ENCODE measurements at regions not wholly inside any gene's neighbourhood (a gene's known extent, or its start where the extent isn't known, plus 50 kb on each side); places are given as distances from the start of the nearest gene placed in this dataset.

DNA sequence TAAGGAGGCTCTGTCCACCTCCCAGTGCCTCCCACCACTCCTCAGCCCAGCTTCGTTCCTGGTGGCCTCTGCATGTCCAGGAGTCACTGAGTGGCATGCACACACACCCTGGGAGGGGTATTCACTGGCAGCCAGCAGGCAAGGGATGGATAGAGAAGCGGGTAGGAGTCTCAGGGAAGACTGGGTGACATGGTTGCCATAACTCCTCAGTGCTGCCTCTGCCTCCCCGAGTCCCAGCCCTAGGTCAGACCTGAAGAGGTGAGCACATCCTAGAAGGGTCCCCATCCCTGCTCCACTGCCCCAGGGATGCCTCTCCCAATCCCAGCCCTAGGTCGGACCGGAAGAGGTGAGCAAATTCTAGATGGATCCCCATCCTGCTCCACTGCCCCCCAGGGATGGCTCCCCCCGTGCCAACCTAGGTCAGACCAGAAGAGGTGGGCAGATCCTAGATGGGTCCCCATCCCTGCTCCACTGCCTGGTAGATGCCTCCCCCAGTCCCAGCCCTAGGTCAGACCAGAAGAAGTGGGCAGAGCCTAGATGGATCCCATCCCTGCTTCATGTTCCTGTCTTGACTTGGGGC is 197.0 kb downstream of the IRF8 start:
- Histone ChIP-seq H3K36me3 (no peaks in the 10 kb centered on the region), H3K4me1 (ENCODE audit: control insufficient read depth in 1 of 2, insufficient read depth in 1 of 2, low read depth in 1 of 2, low read length in 1 of 2) (no peaks in the 10 kb centered on the region), H3K27ac (no peak overlapping the region), H3K27me3 (peaks cover 17% of the 10 kb centered on the region), H3K4me3 (ENCODE audit: low read depth in 1 of 2, low read length in 1 of 2) (no peak overlapping the region), H3K9me3 (no peaks in the 10 kb centered on the region)
- no peak for TF ChIP-seq CTCF (IDR thresholded peaks at IDR 0.05)

GRCh38 chr16:86096850-86097249 is 197.9 kb downstream of the IRF8 start:
- no peak for TF ChIP-seq CTCF (IDR thresholded peaks at IDR 0.05)
- Histone ChIP-seq H3K27ac (no peak overlapping the region), H3K4me3 (ENCODE audit: low read depth in 1 of 2, low read length in 1 of 2) (no peak overlapping the region), H3K9me3 (no peaks in the 10 kb centered on the region), H3K4me1 (ENCODE audit: control insufficient read depth in 1 of 2, insufficient read depth in 1 of 2, low read depth in 1 of 2, low read length in 1 of 2) (no peaks in the 10 kb centered on the region), H3K27me3 (peaks cover 17% of the 10 kb centered on the region), H3K36me3 (no peaks in the 10 kb centered on the region)

DNA sequence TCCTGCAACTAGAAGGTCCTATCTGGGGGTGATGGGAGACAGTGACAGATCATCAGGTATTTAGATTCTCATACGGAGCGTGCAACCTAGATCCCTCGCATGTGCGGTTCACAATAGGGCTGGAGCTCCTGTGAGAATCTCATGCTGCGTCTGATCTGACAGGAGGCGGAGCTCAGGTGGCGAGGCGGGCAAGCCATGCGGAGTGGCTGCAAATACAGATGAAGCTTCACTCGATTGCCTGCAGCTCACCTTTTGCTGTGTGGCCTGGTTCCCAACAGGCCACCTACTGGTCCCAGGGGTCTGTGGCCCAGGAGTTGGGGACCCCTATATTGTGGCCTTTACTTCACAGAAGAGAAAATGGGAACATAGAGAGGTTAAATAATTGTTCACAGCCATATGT is 200.4 kb downstream of the IRF8 start:
- Histone ChIP-seq H3K27me3 (peaks cover 17% of the 10 kb centered on the region), H3K27ac (no peak overlapping the region), H3K9me3 (no peaks in the 10 kb centered on the region), H3K36me3 (no peaks in the 10 kb centered on the region), H3K4me1 (ENCODE audit: control insufficient read depth in 1 of 2, insufficient read depth in 1 of 2, low read depth in 1 of 2, low read length in 1 of 2) (no peaks in the 10 kb centered on the region), H3K4me3 (ENCODE audit: low read depth in 1 of 2, low read length in 1 of 2) (no peak overlapping the region)
- TF ChIP-seq CTCF (IDR thresholded peaks at IDR 0.05), result no peak

GRCh38 chr16:86100205-86101136 is 201.5 kb downstream of the IRF8 start:
- Histone ChIP-seq H3K27me3 (peaks cover 17% of the 10 kb centered on the region), H3K4me1 (ENCODE audit: control insufficient read depth in 1 of 2, insufficient read depth in 1 of 2, low read depth in 1 of 2, low read length in 1 of 2) (no peaks in the 10 kb centered on the region), H3K4me3 (ENCODE audit: low read depth in 1 of 2, low read length in 1 of 2) (no peak overlapping the region), H3K9me3 (no peaks in the 10 kb centered on the region), H3K36me3 (no peaks in the 10 kb centered on the region), H3K27ac (no peak overlapping the region)
- TF ChIP-seq CTCF (IDR thresholded peaks at IDR 0.05), result no peak

DNA sequence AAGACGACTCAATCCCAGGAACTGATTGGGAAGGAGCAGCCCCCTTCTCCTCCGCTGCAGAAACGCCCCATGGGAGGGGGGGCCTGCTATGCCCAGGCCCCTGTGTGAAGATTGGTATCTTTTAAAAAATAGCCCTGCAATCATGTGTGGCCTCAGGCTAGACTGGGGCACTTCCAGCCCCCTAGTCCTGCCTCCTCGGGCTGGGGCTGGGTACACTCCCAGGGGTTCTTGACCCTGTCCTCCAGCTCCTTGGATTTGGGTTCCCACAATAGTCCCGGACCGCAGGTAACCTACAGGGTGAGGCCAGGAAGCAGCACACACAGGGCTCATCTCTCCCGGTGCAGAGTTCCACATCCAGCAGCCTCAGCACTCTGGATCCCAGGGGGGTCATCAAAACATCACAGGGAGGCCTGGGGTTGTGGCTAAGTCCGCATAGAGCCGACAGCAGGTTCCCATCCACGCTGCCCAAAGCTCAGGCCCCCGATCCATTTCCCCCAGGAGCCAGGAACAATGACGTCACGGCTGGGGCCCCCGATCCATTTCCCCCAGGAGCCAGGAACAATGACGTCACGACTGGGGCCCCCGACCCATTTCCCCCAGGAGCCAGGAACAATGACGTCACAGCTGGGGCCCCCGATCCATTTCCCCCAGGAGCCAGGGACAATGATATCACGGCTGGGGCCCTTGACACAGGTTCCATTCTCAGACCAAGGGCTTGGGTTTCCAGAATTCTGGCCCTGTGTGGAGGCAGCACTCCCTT is 202.4 kb downstream of the IRF8 start:
- Histone ChIP-seq H3K27ac (no peak overlapping the region), H3K36me3 (no peaks in the 10 kb centered on the region), H3K4me1 (ENCODE audit: control insufficient read depth in 1 of 2, insufficient read depth in 1 of 2, low read depth in 1 of 2, low read length in 1 of 2) (no peaks in the 10 kb centered on the region), H3K9me3 (no peaks in the 10 kb centered on the region), H3K4me3 (ENCODE audit: low read depth in 1 of 2, low read length in 1 of 2) (no peak overlapping the region), H3K27me3 (peaks cover 11% of the 10 kb centered on the region)
- TF ChIP-seq CTCF (IDR thresholded peaks at IDR 0.05), result no peak

All from neutrophil (primary cell).